H1 (cell line): ENCODE measurements at regions not wholly inside any gene's neighbourhood (a gene's known extent, or its start where the extent isn't known, plus 50 kb on each side); places are given as distances from the start of the nearest gene placed in this dataset.

ENCODE experiments used
- CTCF ChIA-PET: fragments of 300-600 bp; sonication (Branson Sonifier 250); formaldehyde crosslinking; loops from one replicate; lab custom pipeline; 2021; ENCODE audit not compliant: partially characterized antibody; lab: Charles Lee
- POLR2A ChIA-PET: fragments of 300-600 bp; sonication (Branson Sonifier 250); formaldehyde crosslinking; loops from one replicate; lab custom pipeline; 2021; ENCODE audit warnings: inconsistent platforms; ENCODE audit not compliant: partially characterized antibody; lab: Charles Lee
- DNase-seq, 2 experiments: peaks; one replicate each; pipeline versions ENCODE4 v3.0.0 to v3.0.0-alpha.2; 2010 to 2022; ENCODE audit warnings: low spot score in 2 of 2, low read depth in 1 of 2, mixed read lengths in 1 of 2
- FAIRE-seq: peaks from 2 replicates; lab custom pipeline; 2011; peaks lifted over from hg19 to GRCh38; lab: Jason Lieb, UNC
- H2AFZ ChIP-seq: 2 replicates; pipeline ENCODE4 v1.8.1; 2012; ENCODE audit warnings: low read length, inconsistent platforms
- H2AK5ac ChIP-seq: 2 replicates; pipeline ENCODE4 v1.6.1; 2013; ENCODE audit warnings: low read depth, low read length
- H2BK120ac ChIP-seq: replicated peaks from 2 replicates; pipeline ENCODE3; 2013; ENCODE audit warnings: low read depth, low read length, inconsistent platforms
- H2BK12ac ChIP-seq: 2 replicates; pipeline ENCODE4 v1.6.1; 2013; ENCODE audit warnings: low read depth, low read length
- H2BK15ac ChIP-seq: 2 replicates; pipeline ENCODE4 v1.6.1; 2013; ENCODE audit warnings: low read length
- H2BK20ac ChIP-seq: 2 replicates; pipeline ENCODE4 v1.6.1; 2013; ENCODE audit warnings: low read length
- H2BK5ac ChIP-seq: 2 replicates; pipeline ENCODE4 v1.6.1; 2013; ENCODE audit warnings: low read depth, low read length
- H3K14ac ChIP-seq: 2 replicates; pipeline ENCODE4 v1.6.1; 2013; ENCODE audit warnings: inconsistent platforms; ENCODE audit not compliant: insufficient read length
- H3K18ac ChIP-seq: 2 replicates; pipeline ENCODE4 v1.6.1; 2013; ENCODE audit warnings: low read length; ENCODE audit errors: extremely low read depth
- H3K23ac ChIP-seq: 2 replicates; pipeline ENCODE4 v1.6.1; 2013; ENCODE audit warnings: inconsistent platforms; ENCODE audit not compliant: insufficient read length
- H3K23me2 ChIP-seq: 2 replicates; pipeline ENCODE4 v1.6.1; 2013; ENCODE audit warnings: low read depth, low read length
- H3K27ac ChIP-seq: 2 replicates; pipeline ENCODE4 v1.6.1; 2011; ENCODE audit warnings: low read depth, low read length, inconsistent platforms
- H3K27me3 ChIP-seq, 4 experiments: replicated peaks in 1 of 4; 1 replicate in 1 of 4; 2 replicates in 3 of 4; pipeline versions ENCODE4 v1.6.1 to v1.8.1; 2011 to 2013; ENCODE audit warnings: low read length in 3 of 4, mild to moderate bottlenecking in 3 of 4, inconsistent platforms in 2 of 4, mixed read lengths in 2 of 4, moderate library complexity in 1 of 4; ENCODE audit not compliant: control insufficient read depth in 3 of 4, insufficient read depth in 3 of 4; ENCODE audit errors: extremely low read depth in 1 of 4
- H3K36me3 ChIP-seq, 4 experiments: 2 replicates each; pipeline versions ENCODE4 v1.6.1 to v1.8.1; 2011 to 2013; ENCODE audit warnings: mild to moderate bottlenecking in 4 of 4, low read length in 3 of 4, moderate library complexity in 2 of 4, control low read depth in 1 of 4, inconsistent platforms in 1 of 4; ENCODE audit not compliant: insufficient read depth in 4 of 4, control insufficient read depth in 2 of 4
- H3K4ac ChIP-seq: replicated peaks from 2 replicates; pipeline ENCODE3; 2013; ENCODE audit warnings: low read length, low read depth, mixed read lengths, inconsistent platforms; ENCODE audit not compliant: insufficient read length
- H3K4me1 ChIP-seq, 4 experiments: replicated peaks in 1 of 4; 1 replicate in 1 of 4; 2 replicates in 3 of 4; pipeline versions ENCODE4 v1.6.1 to v1.8.1; 2011 to 2013; ENCODE audit warnings: low read length in 3 of 4, inconsistent platforms in 2 of 4, mixed read lengths in 1 of 4; ENCODE audit not compliant: insufficient read depth in 4 of 4, control insufficient read depth in 3 of 4
- H3K4me2 ChIP-seq, 2 experiments: 2 replicates each; pipeline versions ENCODE4 v1.6.1 to v1.8.1; 2011 to 2013; ENCODE audit warnings: low read depth in 2 of 2, low read length in 2 of 2, control low read depth in 1 of 2, inconsistent platforms in 1 of 2, mild to moderate bottlenecking in 1 of 2; ENCODE audit not compliant: insufficient read depth in 1 of 2
- H3K4me3 ChIP-seq, 4 experiments: fragments of 200-600, 300-600 bp in 1 of 4; sonication (generic), shearing (Covaris generic), sonication (Bioruptor Twin) in 1 of 4; 2 replicates each; pipeline versions ENCODE4 v1.5.1 to v1.8.1; 2011 to 2016; ENCODE audit warnings: low read length in 4 of 4, low read depth in 3 of 4, control low read depth in 2 of 4, inconsistent platforms in 2 of 4, mild to moderate bottlenecking in 2 of 4, mixed read lengths in 1 of 4, moderate library complexity in 1 of 4; ENCODE audit not compliant: insufficient read depth in 2 of 4; ENCODE audit errors: extremely low read depth in 1 of 4
- H3K56ac ChIP-seq: replicated peaks from 2 replicates; pipeline ENCODE3; 2013; ENCODE audit warnings: low read depth, mild to moderate bottlenecking, mixed read lengths, low read length, inconsistent platforms; ENCODE audit not compliant: insufficient read length
- H3K79me1 ChIP-seq: 2 replicates; pipeline ENCODE4 v1.6.1; 2013; ENCODE audit warnings: low read depth, low read length, control low read depth
- H3K79me2 ChIP-seq, 2 experiments: 2 replicates each; pipeline versions ENCODE4 v1.6.1 to v1.8.1; 2012 to 2013; ENCODE audit warnings: low read length in 2 of 2, mild to moderate bottlenecking in 2 of 2, inconsistent platforms in 1 of 2; ENCODE audit not compliant: insufficient read depth in 2 of 2, control insufficient read depth in 1 of 2
- H3K9ac ChIP-seq, 4 experiments: replicated peaks in 1 of 4; 1 replicate in 1 of 4; 2 replicates in 3 of 4; pipeline versions ENCODE4 v1.6.1 to v1.8.1; 2011 to 2013; ENCODE audit warnings: low read depth in 3 of 4, low read length in 3 of 4, control low read depth in 2 of 4, mild to moderate bottlenecking in 2 of 4, moderate library complexity in 2 of 4, inconsistent platforms in 1 of 4; ENCODE audit errors: extremely low read depth in 1 of 4
- H3K9me3 ChIP-seq, 2 experiments: 2 replicates each; pipeline versions ENCODE4 v1.6.1 to v1.8.1; 2012 to 2013; ENCODE audit warnings: mild to moderate bottlenecking in 2 of 2, moderate library complexity in 2 of 2, control low read depth in 1 of 2, inconsistent platforms in 1 of 2, low read depth in 1 of 2, low read length in 1 of 2, mixed read lengths in 1 of 2; ENCODE audit not compliant: insufficient read depth in 2 of 2
- H4K20me1 ChIP-seq, 2 experiments: replicated peaks in 1 of 2; 2 replicates each; pipeline versions ENCODE3 to v1.8.1; 2011 to 2013; ENCODE audit warnings: inconsistent platforms in 2 of 2, low read length in 2 of 2, mild to moderate bottlenecking in 1 of 2; ENCODE audit not compliant: insufficient read depth in 2 of 2, control insufficient read depth in 1 of 2
- H4K5ac ChIP-seq: 2 replicates; pipeline ENCODE4 v1.6.1; 2013; ENCODE audit warnings: low read length, low read depth, mixed read lengths, inconsistent platforms; ENCODE audit not compliant: insufficient read length
- H4K8ac ChIP-seq: 2 replicates; pipeline ENCODE4 v1.8.0; 2013; ENCODE audit warnings: mild to moderate bottlenecking, moderate library complexity, low read length, inconsistent platforms; ENCODE audit not compliant: insufficient read depth; ENCODE audit errors: extremely low read depth
- H4K91ac ChIP-seq: replicated peaks from 2 replicates; pipeline ENCODE3; 2013; ENCODE audit warnings: low read length, mixed read lengths, inconsistent platforms; ENCODE audit not compliant: insufficient read length
- CHD1 ChIP-seq: IDR thresholded peaks from 2 replicates; pipeline ENCODE4 v1.6.1; 2012; ENCODE audit warnings: low read depth, low read length, improper control_type of control experiment
- MAFK ChIP-seq: IDR thresholded peaks from 2 replicates; pipeline ENCODE4 v1.6.1; 2012; ENCODE audit warnings: low read depth, mild to moderate bottlenecking, improper control_type of control experiment, low read length
- RFX5 ChIP-seq: IDR thresholded peaks from 2 replicates; pipeline ENCODE4 v1.6.1; 2011; ENCODE audit warnings: low read depth, low read length, improper control_type of control experiment, borderline replicate concordance
- SIRT6 ChIP-seq: IDR thresholded peaks from one replicate; pipeline ENCODE4 v1.7.1; 2012; ENCODE audit warnings: low read length, inconsistent platforms
- USF2 ChIP-seq: IDR thresholded peaks from 2 replicates; pipeline ENCODE4 v1.6.1; 2011; ENCODE audit warnings: low read length, improper control_type of control experiment
- WGBS, 2 experiments: shearing (Covaris generic) in 1 of 2; methylation state at CpG; one replicate each; pipeline versions ENCODE4 v1.1.6 to v1.1.7; 2013 to 2015; ENCODE audit warnings: low lambda C conversion rate in 2 of 2, mixed read lengths in 2 of 2, inconsistent platforms in 1 of 2, low coverage in 1 of 2, missing lambda C conversion rate in 1 of 2; ENCODE audit not compliant: insufficient replicate concordance in 2 of 2, insufficient coverage in 1 of 2, insufficient read length in 1 of 2; ENCODE audit errors: extremely low coverage in 1 of 2, missing lambda C conversion rate in 1 of 2; 5-methylcytosine and 5-hydroxymethylcytosine counted together

GRCh38 chr17:69967910-69968411, 107.1 kb upstream of the KCNJ16 start:
- H4K91ac ChIP-seq, result no peak overlapping the region
- H3K9me3 ChIP-seq, result no peaks in the 10 kb centered on the region
- no peak overlapping the region for H2AFZ ChIP-seq
- H4K5ac ChIP-seq, result no peak overlapping the region
- H2AK5ac ChIP-seq, result no peak overlapping the region
- no peak overlapping the region for H3K14ac ChIP-seq
- H3K36me3 ChIP-seq, result no peaks in the 10 kb centered on the region
- no peak overlapping the region for H2BK12ac ChIP-seq
- H3K18ac ChIP-seq, result no peak overlapping the region
- no peak overlapping the region; the same call in 1 of the 2 replicates for H2BK5ac ChIP-seq
- WGBS, 2 experiments, result 90% methylated on average over 3 of the region's 3 CpGs; no CpG with 5 or more reads in 1 of the 2 experiments
- H3K27ac ChIP-seq, result no peak overlapping the region
- CTCF ChIA-PET, result no interaction called here
- no peak overlapping the region for H2BK20ac ChIP-seq
- H3K79me1 ChIP-seq, result no peaks in the 10 kb centered on the region
- H3K23ac ChIP-seq, result no peak overlapping the region
- no peaks in the 10 kb centered on the region for H3K23me2 ChIP-seq
- H3K4ac ChIP-seq, result no peak overlapping the region
- H2BK15ac ChIP-seq, result no peak overlapping the region
- no peak overlapping the region for H3K4me3 ChIP-seq
- no peak overlapping the region for H3K9ac ChIP-seq
- no peak for FAIRE-seq
- H3K56ac ChIP-seq, result no peak overlapping the region
- no peaks in the 10 kb centered on the region for H4K20me1 ChIP-seq
- no peak overlapping the region for H4K8ac ChIP-seq
- H3K4me1 ChIP-seq, result no peaks in the 10 kb centered on the region
- no peak for DNase-seq
- POLR2A ChIA-PET, result no interaction called here
- no peak overlapping the region for H3K4me2 ChIP-seq
- no peaks in the 10 kb centered on the region for H3K27me3 ChIP-seq
- no peak overlapping the region for H2BK120ac ChIP-seq
- no peaks in the 10 kb centered on the region for H3K79me2 ChIP-seq
- TF ChIP-seq RFX5 (no peak), CHD1 (no peak), SIRT6 (no peak), MAFK (no peak), USF2 (no peak)
